ENCODE measurements at regions not wholly inside any gene's neighbourhood (a gene's known extent, or its start where the extent isn't known, plus 50 kb on each side); places are given as distances from the start of the nearest gene placed in this dataset.

- no peak for TF ChIP-seq ZBED1 (IDR thresholded peaks at IDR 0.05)
- no peak for TF ChIP-seq ZNF589 (CRISPR knock-in tag; IDR thresholded peaks at IDR 0.05; ENCODE audit: low read depth)
- no peak for TF ChIP-seq E2F1 (CRISPR knock-in tag; IDR thresholded peaks at IDR 0.05)
- no peak for TF ChIP-seq POLR2A (conservative IDR thresholded peaks at IDR 0.05)
- TF ChIP-seq RERE (CRISPR knock-in tag; IDR thresholded peaks at IDR 0.05; ENCODE audit: borderline replicate concordance): no peak
- TF ChIP-seq EP300 (IDR thresholded peaks at IDR 0.05; ENCODE audit: low read length): no peak
- no peak for TF ChIP-seq ZBTB26 (CRISPR knock-in tag; IDR thresholded peaks at IDR 0.05)
- TF ChIP-seq ZNF583 (CRISPR knock-in tag; IDR thresholded peaks at IDR 0.05): no peak
- TF ChIP-seq CHD1 (IDR thresholded peaks at IDR 0.05; ENCODE audit: low read length): no peak
- no peak for TF ChIP-seq CBX5 (IDR thresholded peaks at IDR 0.05; ENCODE audit: borderline replicate concordance, low read depth)
- no peak for TF ChIP-seq SIN3B (IDR thresholded peaks at IDR 0.05; ENCODE audit: low read depth)
These were observed 2244.0 kb upstream of the ACO1 start for GRCh38 chr9:30140407-30140806.

All from K562 (cell line).